OCI-LY3 (cell line): ENCODE measurements at regions not wholly inside any gene's neighbourhood (a gene's known extent, or its start where the extent isn't known, plus 50 kb on each side); places are given as distances from the start of the nearest gene placed in this dataset.

Experiments used
- EZH2phosphoT487 ChIP-seq: fragments of 200-600 bp; shearing (Covaris generic); IDR thresholded peaks from 2 replicates; pipeline ENCODE4 v1.6.1; 2018; ENCODE audit warnings: antibody characterized with exemption, mixed run types, low read depth
- TF ChIP-seq, protein P1 (sequence below): fragments of 200-600, 300-600 bp; sonication (generic); IDR thresholded peaks from 2 replicates; pipeline ENCODE4 v1.5.1; 2014; ENCODE audit warnings: antibody characterized with exemption, low read length, low read depth

DNA sequence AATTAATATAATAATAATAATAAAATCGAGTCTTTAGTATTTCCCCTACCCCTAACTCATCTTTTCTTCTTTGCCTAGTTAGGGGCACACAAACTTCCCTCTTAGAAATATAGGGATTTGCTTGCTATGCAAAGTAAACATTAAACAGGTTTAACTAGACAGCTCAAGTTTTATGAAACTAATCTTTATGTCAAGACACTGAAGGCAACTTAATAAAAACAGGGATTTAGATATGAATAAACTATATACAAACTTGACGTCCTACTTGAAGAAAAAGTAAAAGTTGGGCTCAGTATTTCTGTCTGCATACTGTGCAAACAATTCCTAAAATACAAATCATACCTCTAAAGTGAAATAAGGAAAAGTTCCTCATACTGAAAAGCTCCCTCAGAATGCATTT lies 52.1 kb upstream of the CAV2 start:
- TF ChIP-seq, protein P1, sequence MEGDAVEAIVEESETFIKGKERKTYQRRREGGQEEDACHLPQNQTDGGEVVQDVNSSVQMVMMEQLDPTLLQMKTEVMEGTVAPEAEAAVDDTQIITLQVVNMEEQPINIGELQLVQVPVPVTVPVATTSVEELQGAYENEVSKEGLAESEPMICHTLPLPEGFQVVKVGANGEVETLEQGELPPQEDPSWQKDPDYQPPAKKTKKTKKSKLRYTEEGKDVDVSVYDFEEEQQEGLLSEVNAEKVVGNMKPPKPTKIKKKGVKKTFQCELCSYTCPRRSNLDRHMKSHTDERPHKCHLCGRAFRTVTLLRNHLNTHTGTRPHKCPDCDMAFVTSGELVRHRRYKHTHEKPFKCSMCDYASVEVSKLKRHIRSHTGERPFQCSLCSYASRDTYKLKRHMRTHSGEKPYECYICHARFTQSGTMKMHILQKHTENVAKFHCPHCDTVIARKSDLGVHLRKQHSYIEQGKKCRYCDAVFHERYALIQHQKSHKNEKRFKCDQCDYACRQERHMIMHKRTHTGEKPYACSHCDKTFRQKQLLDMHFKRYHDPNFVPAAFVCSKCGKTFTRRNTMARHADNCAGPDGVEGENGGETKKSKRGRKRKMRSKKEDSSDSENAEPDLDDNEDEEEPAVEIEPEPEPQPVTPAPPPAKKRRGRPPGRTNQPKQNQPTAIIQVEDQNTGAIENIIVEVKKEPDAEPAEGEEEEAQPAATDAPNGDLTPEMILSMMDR: no peak
- TF ChIP-seq EZH2phosphoT487: no peak
